Left colon (tissue), 2 donors: ENCODE measurements at regions not wholly inside any gene's neighbourhood (a gene's known extent, or its start where the extent isn't known, plus 50 kb on each side); places are given as distances from the start of the nearest gene placed in this dataset.
"Not testable (repeated sequence)": the region's sequence is repeated elsewhere in the genome, so short reads cannot be mapped to it uniquely, and the experiment has no call there.

Experiments used
- ATAC-seq: fragments of 200-7000 bp; cut with Tn5 transposase; one replicate; pipeline ENCODE4 v1.9.1; 2020; ENCODE audit warnings: mild to moderate bottlenecking, moderate library complexity
- DNase-seq, 2 donors: peaks; one replicate each; pipeline ENCODE4 v3.0.0-alpha.2; 2020
- intact Hi-C, 2 donors: fragments of 100-400 bp; cut with DNase I in 1 of 2; cut with micrococcal nuclease in 1 of 2; formaldehyde crosslinking; loops; one replicate each; pipeline versions ENCODE4 v1.11.2 to v1.14.0; 2022; cut with DNase I, micrococcal nuclease
- donor health status: DM: no; HTN: no; CAD: no.
- donor health status: DM: yes; HTN: yes; CAD: no.

DNA sequence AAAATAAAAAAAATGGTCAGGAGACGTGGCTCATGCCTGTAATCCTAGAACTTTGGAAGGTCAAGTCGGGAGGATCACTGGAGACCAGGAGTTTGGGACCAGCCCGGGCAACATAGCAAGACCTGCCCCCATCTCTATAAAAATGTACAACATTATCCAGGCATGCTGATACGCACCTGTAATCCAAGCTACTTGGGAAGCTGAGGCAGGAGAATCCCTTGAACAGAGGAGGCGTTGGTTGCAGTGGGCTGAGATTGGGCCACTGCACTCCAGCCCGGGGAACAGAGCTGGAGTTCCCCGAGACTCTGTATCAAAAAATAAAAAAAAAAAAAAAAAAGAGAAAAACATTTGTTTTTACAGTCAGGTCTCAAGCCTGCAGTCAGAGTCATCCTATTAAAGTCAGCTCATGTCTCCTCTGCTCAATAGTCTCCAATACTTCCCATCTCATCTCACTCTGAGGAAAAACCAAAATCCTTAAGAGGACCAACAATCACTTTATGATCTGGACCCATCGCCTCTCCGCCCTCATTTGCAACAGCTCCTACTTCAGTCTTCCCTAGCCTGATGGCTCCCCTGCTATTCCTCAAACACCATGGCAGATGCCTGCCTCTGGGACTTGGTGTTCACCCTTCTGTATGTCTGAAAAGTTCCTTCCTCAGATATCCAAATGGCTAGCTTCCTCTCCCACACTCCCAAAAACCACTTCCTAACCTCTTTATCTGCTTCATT, 4796.6 kb upstream of the OR11H1 start:
- intact Hi-C loops, ATAC-seq, DNase-seq: not testable (repeated sequence)

DNA sequence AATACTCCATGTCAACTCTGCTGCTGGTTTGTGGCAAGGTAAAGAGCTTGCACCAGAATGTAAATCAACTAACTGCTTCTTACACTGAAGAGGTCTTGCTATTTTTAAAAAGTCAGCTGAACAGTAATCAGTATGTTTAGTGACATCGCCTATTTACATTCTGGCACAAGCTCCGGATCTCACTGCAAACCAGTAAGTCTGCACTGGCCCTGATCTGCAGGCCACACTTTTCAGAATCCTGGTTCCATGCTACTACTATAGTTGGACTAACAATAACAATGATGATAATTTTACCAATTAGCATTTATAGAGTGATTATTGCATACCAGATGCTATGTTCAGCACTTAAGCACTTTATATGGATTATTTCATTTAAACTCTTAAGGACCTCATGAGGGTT, 4792.9 kb upstream of the OR11H1 start:
- ATAC-seq, result peak; percentile 27
- intact Hi-C loops, DNase-seq: not testable (repeated sequence)

GRCh38 chr22:10736879-10737278, 4791.1 kb upstream of the OR11H1 start:
- ATAC-seq, DNase-seq, intact Hi-C loops: not testable (repeated sequence)

DNA sequence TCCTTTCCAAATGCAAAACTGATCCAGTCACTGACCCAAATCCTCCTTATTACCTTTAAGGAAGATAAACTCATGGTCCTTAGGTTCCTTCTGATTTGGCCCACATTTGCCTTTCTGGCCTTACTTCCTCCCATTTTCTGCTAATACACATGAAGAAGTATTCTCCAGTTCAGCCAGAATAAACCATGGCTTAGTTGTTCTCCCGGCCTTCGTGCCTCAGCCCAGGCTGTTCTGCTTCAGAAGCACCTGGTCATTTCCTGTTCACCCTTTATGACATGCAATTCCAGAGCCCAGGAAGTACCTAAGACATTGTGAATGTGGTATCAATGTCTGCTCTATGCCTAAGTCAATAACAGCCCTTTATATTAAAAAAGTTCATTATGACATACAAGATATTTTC, 4790.1 kb upstream of the OR11H1 start:
- ATAC-seq, result not testable (repeated sequence)

DNA sequence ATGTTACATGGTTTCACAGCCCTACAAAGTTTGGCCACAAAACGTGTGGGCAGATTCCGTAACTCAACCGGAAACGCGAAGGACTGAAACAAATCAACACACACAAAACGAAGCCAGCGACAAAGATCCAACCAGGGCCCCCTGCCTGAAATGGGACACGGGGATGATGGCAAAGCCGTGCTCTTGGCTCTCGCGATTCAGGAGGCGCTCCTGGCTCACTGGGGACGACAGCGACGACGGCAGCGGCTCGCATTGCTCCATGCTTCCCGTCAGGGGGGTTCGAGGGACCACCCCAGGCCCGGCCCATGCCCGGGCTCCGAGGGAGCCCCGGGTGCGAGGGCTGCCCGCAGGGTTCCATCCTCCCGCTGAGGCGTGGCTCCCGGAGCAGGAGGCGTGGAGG, 4786.8 kb upstream of the OR11H1 start:
- ATAC-seq, result no peak
- no peak for DNase-seq
- intact Hi-C loops, result no loop called here

More for the DNA sequence above, 4790.1 kb upstream of the OR11H1 start:
- intact Hi-C loops, DNase-seq: not testable (repeated sequence)

DNA sequence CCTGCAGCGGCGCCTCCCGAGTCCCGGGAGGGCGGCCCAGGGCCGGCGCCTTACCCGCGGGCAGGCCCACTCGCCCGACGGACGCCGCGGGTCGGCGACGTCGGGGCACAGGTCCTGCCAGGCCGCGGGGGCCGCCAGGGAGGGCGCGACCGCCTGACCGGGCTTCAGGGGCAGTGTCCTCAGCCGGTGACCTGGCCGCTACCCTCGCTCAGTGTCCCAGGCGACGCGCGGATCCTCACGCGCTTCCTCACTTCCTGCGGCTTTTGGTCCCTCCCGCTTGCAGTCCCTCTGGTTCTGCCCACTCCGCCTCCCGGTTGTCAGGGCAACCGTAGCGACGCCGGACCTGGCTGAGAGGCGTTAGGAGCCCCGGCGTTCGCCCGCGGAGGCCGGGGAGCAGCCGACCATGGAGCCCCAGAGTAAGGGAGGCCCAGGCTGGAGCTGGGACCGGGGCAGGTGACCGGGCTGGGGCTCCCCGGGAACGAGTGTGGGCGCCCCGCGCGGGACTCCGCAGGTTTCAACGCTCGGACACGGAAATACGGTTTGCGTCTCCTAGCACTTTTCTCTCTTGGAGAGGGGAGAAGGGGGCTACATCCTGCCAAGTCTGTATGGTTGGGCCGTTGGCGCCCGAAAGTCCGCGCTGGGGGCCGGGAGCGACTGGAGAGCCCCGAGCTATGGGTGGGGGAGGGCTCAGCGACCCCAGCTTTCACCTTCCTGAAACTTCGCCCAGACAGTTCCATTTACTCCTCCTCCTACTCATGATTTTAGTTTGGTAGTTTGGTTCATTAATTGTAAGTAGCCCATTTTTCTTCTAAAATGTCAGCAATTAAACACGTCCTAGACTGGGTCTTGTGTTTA, 4786.0 kb upstream of the OR11H1 start:
- intact Hi-C loops, ATAC-seq, DNase-seq: not testable (repeated sequence)

GRCh38 chr22:10746382-10746781, 4781.6 kb upstream of the OR11H1 start:
- DNase-seq, intact Hi-C loops, ATAC-seq: not testable (repeated sequence)

GRCh38 chr22:10747227-10747626, 4780.8 kb upstream of the OR11H1 start:
- DNase-seq, ATAC-seq, intact Hi-C loops: not testable (repeated sequence)

DNA sequence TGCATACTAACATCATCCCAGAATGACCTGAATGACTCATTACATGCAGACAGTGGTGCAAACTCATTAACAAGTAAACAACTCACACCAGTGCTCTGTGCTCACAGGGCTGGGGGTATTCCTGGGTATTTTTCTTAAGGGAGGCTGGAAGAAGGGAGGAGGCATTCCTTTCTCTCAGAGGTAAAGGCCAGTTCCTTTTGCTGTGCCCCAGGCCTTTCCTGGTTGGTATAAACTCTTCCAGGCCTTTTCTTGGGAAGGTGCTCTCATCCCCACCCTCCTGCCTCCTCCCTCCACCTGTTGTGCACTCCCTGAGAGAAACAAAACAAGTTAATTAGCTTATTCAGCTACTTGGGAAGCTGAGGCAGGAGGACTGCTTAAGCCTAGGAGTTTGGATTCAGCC, 4779.2 kb upstream of the OR11H1 start:
- intact Hi-C loops, DNase-seq, ATAC-seq: not testable (repeated sequence)

DNA sequence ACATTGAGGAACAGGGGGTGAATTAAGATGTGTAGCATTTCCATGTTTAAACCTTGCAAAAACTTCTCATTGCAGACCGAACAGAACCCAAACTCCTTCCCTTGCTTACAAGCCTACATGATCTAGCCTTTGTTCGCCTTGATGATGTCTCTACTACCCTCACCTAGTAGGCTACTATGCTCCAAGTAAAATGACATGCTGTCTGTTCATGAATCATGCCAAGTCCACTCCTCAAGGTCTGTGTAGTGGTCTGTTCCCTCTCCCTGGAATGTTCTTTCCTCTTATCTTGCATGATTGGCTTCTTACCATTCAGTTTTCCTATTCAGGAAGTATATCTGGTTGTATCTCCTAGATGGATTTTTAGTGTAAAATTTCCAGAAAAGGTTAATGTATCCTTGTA, 4778.6 kb upstream of the OR11H1 start:
- DNase-seq, ATAC-seq, intact Hi-C loops: not testable (repeated sequence)

DNA sequence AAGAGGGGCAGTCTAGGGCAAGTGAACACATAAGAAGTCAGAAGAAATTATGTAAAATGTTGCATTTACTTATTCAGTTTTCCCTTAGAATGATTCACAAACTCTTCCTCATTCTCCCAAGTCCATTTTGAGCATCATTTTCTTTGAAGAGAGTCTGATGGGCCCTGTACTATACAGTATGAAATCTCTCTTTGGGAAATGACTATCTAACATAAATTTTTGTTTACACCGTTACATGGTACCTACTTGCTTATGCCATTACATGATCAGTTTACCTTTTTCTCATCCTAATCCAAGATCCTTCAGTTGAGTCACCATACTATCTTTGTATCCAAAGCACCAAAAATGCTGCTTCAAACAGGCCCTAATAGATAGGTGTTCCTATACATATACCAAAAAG, 4774.4 kb upstream of the OR11H1 start:
- intact Hi-C loops, DNase-seq, ATAC-seq: not testable (repeated sequence)

DNA sequence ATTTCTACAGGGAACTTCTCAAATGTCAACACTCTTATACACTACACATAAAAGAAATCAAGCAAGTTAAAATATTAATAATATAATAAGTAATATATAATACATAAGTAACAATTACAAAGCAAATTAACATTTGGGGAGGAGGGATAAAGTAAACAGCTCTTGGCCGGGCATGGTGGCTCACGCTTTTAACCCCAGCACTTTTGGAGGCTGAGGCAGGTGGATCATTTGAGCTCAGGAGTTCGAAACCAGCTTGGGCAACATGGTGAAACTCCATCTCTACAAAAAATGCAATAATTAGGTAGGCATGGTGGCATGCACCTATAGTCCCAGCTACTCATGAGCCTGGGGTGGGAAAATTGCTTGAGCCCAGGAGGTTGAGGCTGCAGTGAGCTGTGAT, 4772.6 kb upstream of the OR11H1 start:
- ATAC-seq, intact Hi-C loops, DNase-seq: not testable (repeated sequence)

GRCh38 chr22:10760418-10760817, 4767.6 kb upstream of the OR11H1 start:
- intact Hi-C loops, DNase-seq: not testable (repeated sequence)

GRCh38 chr22:10766320-10766719, 4761.7 kb upstream of the OR11H1 start:
- DNase-seq, intact Hi-C loops, ATAC-seq: not testable (repeated sequence)

More at GRCh38 chr22:10760418-10760817, 4767.6 kb upstream of the OR11H1 start:
- not testable (repeated sequence) for ATAC-seq

GRCh38 chr22:10768875-10769274, 4759.1 kb upstream of the OR11H1 start:
- intact Hi-C loops, ATAC-seq: not testable (repeated sequence)

GRCh38 chr22:10771744-10772143, 4756.2 kb upstream of the OR11H1 start:
- DNase-seq, intact Hi-C loops, ATAC-seq: not testable (repeated sequence)

More at GRCh38 chr22:10768875-10769274, 4759.1 kb upstream of the OR11H1 start:
- not testable (repeated sequence) for DNase-seq

GRCh38 chr22:10773341-10773740, 4754.7 kb upstream of the OR11H1 start:
- intact Hi-C loops, ATAC-seq, DNase-seq: not testable (repeated sequence)

DNA sequence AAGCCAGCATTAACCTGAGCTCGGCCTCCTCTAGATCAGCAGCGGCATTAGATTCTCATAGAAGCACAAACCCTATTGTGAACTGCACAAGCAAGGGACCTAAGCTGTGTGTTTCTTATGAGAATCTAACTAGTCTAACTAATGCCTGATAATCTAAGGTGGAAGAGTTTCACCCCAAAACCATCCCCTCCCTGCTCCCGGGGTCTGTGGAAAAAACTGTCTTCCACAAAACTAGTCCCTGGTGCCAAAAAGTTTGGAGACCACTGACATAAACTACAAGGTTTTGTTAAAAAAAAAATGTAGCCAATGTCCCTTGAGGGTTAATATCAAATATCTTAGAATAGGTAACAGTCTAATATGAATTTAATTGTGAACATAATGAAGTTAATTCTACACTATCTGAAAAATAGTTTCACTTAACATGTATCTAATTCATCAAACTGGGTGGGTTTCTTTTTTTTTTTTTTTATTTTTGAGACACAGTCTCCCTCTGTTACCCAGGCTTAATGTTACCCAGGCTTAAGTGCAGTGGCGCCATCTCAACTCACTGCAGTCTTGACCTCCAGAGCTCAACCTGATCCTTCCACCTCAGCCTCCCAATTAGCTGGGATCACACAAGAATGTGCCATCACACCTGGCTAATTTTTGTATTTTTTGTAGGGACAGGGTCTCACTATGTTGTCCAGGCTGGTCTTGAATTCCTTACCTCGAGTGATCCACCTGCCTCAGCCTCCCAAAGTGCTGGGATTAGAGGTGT, 4752.2 kb upstream of the OR11H1 start:
- ATAC-seq, intact Hi-C loops, DNase-seq: not testable (repeated sequence)

GRCh38 chr22:10776358-10776729, 4751.6 kb upstream of the OR11H1 start:
- ATAC-seq, DNase-seq, intact Hi-C loops: not testable (repeated sequence)
